Astrocyte of the hippocampus (primary cell): ENCODE measurements at regions not wholly inside any gene's neighbourhood (a gene's known extent, or its start where the extent isn't known, plus 50 kb on each side); places are given as distances from the start of the nearest gene placed in this dataset.
A peak's percentile ranks its signal among the peaks of the same experiment; 100 is the strongest.
"Not testable (repeated sequence)": the region's sequence is repeated elsewhere in the genome, so short reads cannot be mapped to it uniquely, and the experiment has no call there.

Experiments
- DNase-seq: peaks from one replicate; pipeline ENCODE4 v3.0.0; 2011; ENCODE audit warnings: low read depth, low spot score

GRCh38 chr6:134821928-134822864, 127.7 kb downstream of the ALDH8A1 start:
- no peak for DNase-seq

- no peak for DNase-seq
These were observed 128.5 kb downstream of the ALDH8A1 start for GRCh38 chr6:134821397-134821796.

- DNase-seq: no peak
These were observed 129.8 kb downstream of the ALDH8A1 start for GRCh38 chr6:134819863-134820800.

- no peak for DNase-seq
These were observed 130.7 kb downstream of the ALDH8A1 start for GRCh38 chr6:134819236-134819635.

GRCh38 chr6:134817448-134817847, 132.5 kb downstream of the ALDH8A1 start:
- no peak for DNase-seq

GRCh38 chr6:134816780-134817179, 133.1 kb downstream of the ALDH8A1 start:
- DNase-seq: peak; percentile 78

- no peak for DNase-seq
These were observed 133.6 kb downstream of the ALDH8A1 start for GRCh38 chr6:134816300-134816699.

GRCh38 chr6:134814076-134814695, 135.7 kb downstream of the ALDH8A1 start:
- DNase-seq: no peak

- peak; percentile 35 for DNase-seq
These were observed 136.8 kb downstream of the ALDH8A1 start for GRCh38 chr6:134813146-134813545.

- no peak for DNase-seq
These were observed 139.5 kb downstream of the ALDH8A1 start for GRCh38 chr6:134810402-134810801.

GRCh38 chr6:134809130-134809529, 140.8 kb downstream of the ALDH8A1 start:
- DNase-seq: peak; percentile 46

GRCh38 chr6:134806180-134806798, 143.6 kb downstream of the ALDH8A1 start:
- DNase-seq: no peak

GRCh38 chr6:134805168-134805567, 144.7 kb downstream of the ALDH8A1 start:
- DNase-seq: no peak

GRCh38 chr6:134804311-134804710, 145.6 kb downstream of the ALDH8A1 start:
- not testable (repeated sequence) for DNase-seq

GRCh38 chr6:134802426-134803058, 147.4 kb downstream of the ALDH8A1 start:
- peak; percentile 81 for DNase-seq

- DNase-seq: no peak
These were observed 152.3 kb downstream of the ALDH8A1 start for GRCh38 chr6:134797400-134798113.

GRCh38 chr6:134795691-134796090, 154.2 kb downstream of the ALDH8A1 start:
- peak; percentile 29 for DNase-seq

- no peak for DNase-seq
These were observed 154.9 kb downstream of the ALDH8A1 start for GRCh38 chr6:134795001-134795400.

GRCh38 chr6:134791243-134791843, 158.6 kb downstream of the ALDH8A1 start:
- DNase-seq: not testable (repeated sequence)
